ENCODE measurements at regions not wholly inside any gene's neighbourhood (a gene's known extent, or its start where the extent isn't known, plus 50 kb on each side); places are given as distances from the start of the nearest gene placed in this dataset.

GRCh38 chr2:126344493-126344892, 311.5 kb upstream of the GYPC start:
- TF ChIP-seq PHF5A (CRISPR knock-in tag; IDR thresholded peaks at IDR 0.05; ENCODE audit: low read depth, unreplicated experiment) (no peak), SIN3A (IDR thresholded peaks at IDR 0.05; ENCODE audit: borderline replicate concordance, low read depth, low read length) (no peak)

All from HepG2 (cell line).